ENCODE measurements at regions not wholly inside any gene's neighbourhood (a gene's known extent, or its start where the extent isn't known, plus 50 kb on each side); places are given as distances from the start of the nearest gene placed in this dataset.
"Not testable (repeated sequence)": the region's sequence is repeated elsewhere in the genome, so short reads cannot be mapped to it uniquely, and the experiment has no call there.

GRCh38 chr13:87878706-87879105 lies 207.5 kb downstream of the SLITRK5 start:
- DNase-seq, result no peak

- peak; percentile 12 for DNase-seq
These were observed 213.7 kb downstream of the SLITRK5 start for GRCh38 chr13:87884884-87885283.

- DNase-seq, result no peak
These were observed 216.4 kb downstream of the SLITRK5 start for GRCh38 chr13:87887459-87888123.

GRCh38 chr13:87889254-87889653 lies 218.1 kb downstream of the SLITRK5 start:
- DNase-seq, result no peak

GRCh38 chr13:87893186-87893585 lies 222.0 kb downstream of the SLITRK5 start:
- DNase-seq, result no peak

GRCh38 chr13:87894059-87894458 lies 222.9 kb downstream of the SLITRK5 start:
- DNase-seq, result no peak

- no peak for DNase-seq
These were observed 232.4 kb downstream of the SLITRK5 start for GRCh38 chr13:87903553-87903952.

GRCh38 chr13:87906411-87906810 lies 235.2 kb downstream of the SLITRK5 start:
- no peak for DNase-seq

GRCh38 chr13:87907202-87907601 lies 236.0 kb downstream of the SLITRK5 start:
- no peak for DNase-seq

- DNase-seq, result no peak
These were observed 248.8 kb downstream of the SLITRK5 start for GRCh38 chr13:87919956-87920355.

GRCh38 chr13:87923753-87924152 lies 252.6 kb downstream of the SLITRK5 start:
- DNase-seq, result no peak

- DNase-seq, result peak; percentile 20
These were observed 253.8 kb downstream of the SLITRK5 start for GRCh38 chr13:87925006-87925405.

- no peak for DNase-seq
These were observed 269.6 kb downstream of the SLITRK5 start for GRCh38 chr13:87940776-87941175.

- DNase-seq, result no peak
These were observed 270.1 kb downstream of the SLITRK5 start for GRCh38 chr13:87941226-87941625.

- DNase-seq, result no peak
These were observed 271.0 kb downstream of the SLITRK5 start for GRCh38 chr13:87942205-87942604.

GRCh38 chr13:87944038-87944437 lies 272.9 kb downstream of the SLITRK5 start:
- no peak for DNase-seq

GRCh38 chr13:87952377-87952776 lies 281.2 kb downstream of the SLITRK5 start:
- no peak for DNase-seq

GRCh38 chr13:87953381-87953780 lies 282.2 kb downstream of the SLITRK5 start:
- no peak for DNase-seq

GRCh38 chr13:87954091-87954490 lies 282.9 kb downstream of the SLITRK5 start:
- peak; percentile 0 for DNase-seq

GRCh38 chr13:87961546-87961945 lies 290.4 kb downstream of the SLITRK5 start:
- DNase-seq, result no peak

- DNase-seq, result no peak
These were observed 301.4 kb downstream of the SLITRK5 start for GRCh38 chr13:87972568-87972967.

- no peak for DNase-seq
These were observed 303.9 kb downstream of the SLITRK5 start for GRCh38 chr13:87975035-87975434.

- not testable (repeated sequence) for DNase-seq
These were observed 305.5 kb downstream of the SLITRK5 start for GRCh38 chr13:87976650-87977049.

- DNase-seq, result no peak
These were observed 310.2 kb downstream of the SLITRK5 start for GRCh38 chr13:87981416-87981815.

GRCh38 chr13:87982400-87982799 lies 311.2 kb downstream of the SLITRK5 start:
- no peak for DNase-seq
